K562 (cell line): ENCODE measurements at regions not wholly inside any gene's neighbourhood (a gene's known extent, or its start where the extent isn't known, plus 50 kb on each side); places are given as distances from the start of the nearest gene placed in this dataset.

Experiments
- POLR3A ChIP-seq: IDR thresholded peaks from 2 replicates; pipeline ENCODE4 v1.6.1; 2011; ENCODE audit warnings: borderline replicate concordance, mild to moderate bottlenecking, moderate library complexity; ENCODE audit not compliant: insufficient read length, insufficient read depth; ENCODE audit errors: extremely low read depth
- REST ChIP-seq, 2 experiments: fragments of 450-650 bp; formaldehyde crosslinking in 1 of 2; IDR thresholded peaks; 2 replicates each; pipeline versions ENCODE4 v1.4.0 to v1.6.1; 2014 to 2020; ENCODE audit warnings: mild to moderate bottlenecking in 2 of 2, borderline replicate concordance in 1 of 2, low read depth in 1 of 2
- TAF7 ChIP-seq: fragments of 450-650 bp; IDR thresholded peaks from 2 replicates; pipeline ENCODE4 v1.6.1; 2016; ENCODE audit warnings: missing genetic modification characterization, missing compliant biosample characterization
- ZZZ3 ChIP-seq: fragments of 450-650 bp; IDR thresholded peaks from 2 replicates; pipeline ENCODE4 v1.6.1; 2016; ENCODE audit warnings: antibody characterized with exemption, mild to moderate bottlenecking, moderate library complexity

- TF ChIP-seq REST (IDR thresholded peaks at IDR 0.05; ENCODE audit: borderline replicate concordance) (no peak), REST (CRISPR knock-in tag; IDR thresholded peaks at IDR 0.05; ENCODE audit: low read depth) (no peak), POLR3A (no peak), ZZZ3 (no peak), TAF7 (tag) (no peak)
Measured at GRCh38 chr1:60581455-60582220, 500.7 kb upstream of the NFIA start (continued).
